Lung (tissue), 11 donors: ENCODE measurements at regions not wholly inside any gene's neighbourhood (a gene's known extent, or its start where the extent isn't known, plus 50 kb on each side); places are given as distances from the start of the nearest gene placed in this dataset.
"Not testable (repeated sequence)": the region's sequence is repeated elsewhere in the genome, so short reads cannot be mapped to it uniquely, and the experiment has no call there.

Experiments
- ATAC-seq: fragments of 200-7000 bp; cut with Tn5 transposase; one replicate; pipeline ENCODE4 v1.9.1; 2020; ENCODE audit warnings: moderate number of reproducible peaks; ENCODE audit not compliant: insufficient read depth, low FRiP score
- DNase-seq, 3 donors: peaks; one replicate each; pipeline ENCODE4 v3.0.0-alpha.2; 2013 to 2017
- H3K27ac ChIP-seq, 2 donors: one replicate each; pipeline ENCODE4 v1.5.1; 2013; ENCODE audit warnings: mild to moderate bottlenecking in 2 of 2, moderate library complexity in 2 of 2, control low read depth in 1 of 2, inconsistent platforms in 1 of 2, low read depth in 1 of 2, low read length in 1 of 2
- H3K27me3 ChIP-seq, 3 donors: one replicate each; pipeline ENCODE4 v1.5.1; 2013; ENCODE audit warnings: low read length in 2 of 3; ENCODE audit not compliant: control insufficient read depth in 3 of 3, insufficient read depth in 3 of 3
- H3K36me3 ChIP-seq, 4 donors: one replicate each; pipeline ENCODE4 v1.5.1; 2013; ENCODE audit warnings: low read length in 4 of 4, mild to moderate bottlenecking in 1 of 4, moderate library complexity in 1 of 4; ENCODE audit not compliant: control insufficient read depth in 4 of 4, insufficient read depth in 4 of 4
- H3K4me1 ChIP-seq, 5 donors: one replicate each; pipeline ENCODE4 v1.5.1; 2013; ENCODE audit warnings: low read length in 5 of 5, mild to moderate bottlenecking in 2 of 5, moderate library complexity in 1 of 5; ENCODE audit not compliant: control insufficient read depth in 5 of 5, insufficient read depth in 5 of 5
- H3K4me3 ChIP-seq: one replicate; pipeline ENCODE4 v1.5.1; 2013; ENCODE audit warnings: mild to moderate bottlenecking, control low read depth, moderate library complexity
- H3K9ac ChIP-seq, 2 donors: one replicate each; pipeline ENCODE4 v1.5.1; 2013; ENCODE audit warnings: low read length in 2 of 2, control low read depth in 1 of 2; ENCODE audit not compliant: insufficient read depth in 1 of 2
- H3K9me3 ChIP-seq, 4 donors: one replicate each; pipeline ENCODE4 v1.5.1; 2013; ENCODE audit warnings: low read length in 3 of 4, mild to moderate bottlenecking in 1 of 4, moderate library complexity in 1 of 4; ENCODE audit not compliant: control insufficient read depth in 4 of 4, insufficient read depth in 3 of 4
- WGBS, 2 donors: extraction: QIAGEN DNeasy Blood & Tissue Kit; methylation state at CpG; one replicate each; pipeline ENCODE4 v1.1.7; 2013; 5-methylcytosine and 5-hydroxymethylcytosine counted together
- TF ChIP-seq, protein P1 (sequence below): IDR thresholded peaks from 2 replicates; pipeline ENCODE4 v1.5.1; 2012; ENCODE audit warnings: mild to moderate bottlenecking; ENCODE audit errors: control extremely low read depth, extremely low read depth
- donor health status: control.
- donor health status: control.
- donor health status: Bipolar disorder and iron deficiency.
- donor health status: healthy.
- donor health status: DM: yes; HTN: yes; CAD: no.

DNA sequence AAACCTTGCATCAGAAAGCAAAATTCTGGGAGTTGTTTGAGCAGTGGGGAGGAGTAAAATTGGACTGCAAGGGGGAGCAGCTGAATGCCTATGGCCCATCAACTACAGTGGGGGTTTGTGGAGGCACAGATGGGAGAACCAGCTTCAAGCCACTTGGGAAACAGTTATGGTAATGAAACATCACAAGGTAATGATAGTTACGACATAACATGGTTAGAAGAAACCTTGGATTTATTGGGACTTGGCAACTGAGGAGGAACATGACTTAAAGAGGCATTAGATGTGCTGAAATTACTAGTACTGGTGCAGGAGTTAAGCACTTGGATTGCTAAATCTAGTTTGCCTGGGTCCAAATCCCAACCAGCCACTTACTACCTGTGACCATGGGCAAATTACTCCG lies 868.4 kb downstream of the KCNMA1 start:
- 93 to 94% methylated on average over 2 of the region's 2 CpGs for WGBS, 2 donors
- ATAC-seq (no peak), DNase-seq (no peak)
- Histone ChIP-seq H3K4me3 (no peak overlapping the region), H3K4me1 (no peaks in the 10 kb centered on the region), H3K9me3 (peaks cover 0 to 2% (median 0%) of the 10 kb centered on the region in 4 donors), H3K9ac (no peak overlapping the region), H3K27ac (no peak overlapping the region), H3K27me3 (no peaks in the 10 kb centered on the region), H3K36me3 (no peaks in the 10 kb centered on the region)
- TF ChIP-seq, protein P1, sequence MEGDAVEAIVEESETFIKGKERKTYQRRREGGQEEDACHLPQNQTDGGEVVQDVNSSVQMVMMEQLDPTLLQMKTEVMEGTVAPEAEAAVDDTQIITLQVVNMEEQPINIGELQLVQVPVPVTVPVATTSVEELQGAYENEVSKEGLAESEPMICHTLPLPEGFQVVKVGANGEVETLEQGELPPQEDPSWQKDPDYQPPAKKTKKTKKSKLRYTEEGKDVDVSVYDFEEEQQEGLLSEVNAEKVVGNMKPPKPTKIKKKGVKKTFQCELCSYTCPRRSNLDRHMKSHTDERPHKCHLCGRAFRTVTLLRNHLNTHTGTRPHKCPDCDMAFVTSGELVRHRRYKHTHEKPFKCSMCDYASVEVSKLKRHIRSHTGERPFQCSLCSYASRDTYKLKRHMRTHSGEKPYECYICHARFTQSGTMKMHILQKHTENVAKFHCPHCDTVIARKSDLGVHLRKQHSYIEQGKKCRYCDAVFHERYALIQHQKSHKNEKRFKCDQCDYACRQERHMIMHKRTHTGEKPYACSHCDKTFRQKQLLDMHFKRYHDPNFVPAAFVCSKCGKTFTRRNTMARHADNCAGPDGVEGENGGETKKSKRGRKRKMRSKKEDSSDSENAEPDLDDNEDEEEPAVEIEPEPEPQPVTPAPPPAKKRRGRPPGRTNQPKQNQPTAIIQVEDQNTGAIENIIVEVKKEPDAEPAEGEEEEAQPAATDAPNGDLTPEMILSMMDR, result no peak

DNA sequence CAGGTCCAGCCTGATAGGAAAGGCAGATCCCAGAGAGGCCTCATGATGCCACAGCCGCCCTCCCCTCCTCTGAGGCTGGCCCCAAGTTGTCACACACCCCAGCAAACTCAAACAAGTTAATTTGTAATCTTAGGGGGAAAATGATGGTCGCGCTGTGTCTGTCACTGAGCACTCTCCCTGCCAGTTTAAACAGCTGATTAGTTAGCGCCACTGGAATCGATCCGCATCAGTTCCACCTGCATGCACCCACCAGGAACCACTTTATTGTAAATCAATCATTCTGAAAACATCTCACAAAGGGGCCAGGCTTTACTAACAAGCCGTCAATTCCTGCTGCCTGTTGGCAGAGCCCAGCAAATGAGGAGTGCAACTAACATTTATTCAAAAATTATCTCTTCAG lies 870.9 kb downstream of the KCNMA1 start:
- Histone ChIP-seq H3K36me3 (no peaks in the 10 kb centered on the region), H3K4me3 (no peak overlapping the region), H3K9ac (no peak overlapping the region), H3K4me1 (peaks cover 0 to 6% (median 0%) of the 10 kb centered on the region in 5 donors), H3K27ac (no peak overlapping the region), H3K9me3 (no peaks in the 10 kb centered on the region), H3K27me3 (no peaks in the 10 kb centered on the region)
- ATAC-seq, result no peak
- 89 to 91% methylated on average over 7 of the region's 7 CpGs for WGBS, 2 donors
- DNase-seq, result no peak
- TF ChIP-seq, protein P1, result no peak

DNA sequence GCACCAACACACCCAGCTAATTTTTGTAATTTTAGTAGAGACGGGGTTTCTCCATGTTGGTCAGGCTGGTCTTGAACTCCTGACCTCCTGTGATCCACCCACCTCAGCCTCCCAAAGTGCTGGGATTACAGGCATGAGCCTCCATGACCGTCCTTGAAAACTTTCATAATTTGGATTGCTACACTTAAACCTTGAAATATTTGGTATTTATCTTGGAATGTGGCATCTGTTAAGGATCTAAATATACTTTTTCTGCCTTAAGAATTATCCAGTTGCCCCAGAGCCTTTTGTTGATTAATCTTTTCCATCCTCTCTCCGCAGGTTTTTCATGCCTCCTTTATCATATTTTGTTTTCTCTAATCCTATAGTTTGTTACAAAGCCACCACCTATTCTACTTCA lies 872.7 kb downstream of the KCNMA1 start:
- H3K27me3 ChIP-seq, ATAC-seq: not testable (repeated sequence)
- WGBS, 2 donors, result 71 to 96% methylated on average over 3 of the region's 3 CpGs

DNA sequence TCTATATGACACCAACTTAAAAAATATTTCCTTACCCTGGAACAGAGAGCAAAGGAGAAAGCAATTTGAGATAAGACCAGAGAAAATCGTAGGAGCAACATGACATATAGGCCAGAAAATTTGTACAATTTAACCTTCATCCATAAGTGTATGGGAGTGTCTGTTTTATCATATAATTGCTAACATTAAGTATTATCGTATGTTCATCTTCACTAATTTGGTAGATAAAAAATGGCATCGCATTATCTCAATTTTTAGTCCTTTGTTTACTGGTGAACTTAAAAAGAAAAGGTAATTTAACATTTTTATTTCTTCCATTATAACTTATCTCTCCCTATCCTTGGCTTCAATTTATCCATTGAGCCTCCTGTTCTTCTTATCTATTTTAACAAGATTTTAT lies 873.4 kb downstream of the KCNMA1 start:
- DNase-seq (no peak), ATAC-seq (no peak)
- Histone ChIP-seq H3K4me3 (no peak overlapping the region), H3K4me1 (peaks cover 0 to 10% (median 0%) of the 10 kb centered on the region in 5 donors), H3K9me3 (no peaks in the 10 kb centered on the region), H3K9ac (no peak overlapping the region), H3K36me3 (no peaks in the 10 kb centered on the region), H3K27ac (no peak overlapping the region), H3K27me3 (no peaks in the 10 kb centered on the region)
- TF ChIP-seq, protein P1, result no peak
- WGBS, 2 donors, result 60 to 91% methylated on average over 3 of the region's 3 CpGs

More for the DNA sequence above, 872.7 kb downstream of the KCNMA1 start:
- not testable (repeated sequence) for H3K9me3 ChIP-seq, H3K36me3 ChIP-seq, H3K4me1 ChIP-seq, DNase-seq, H3K4me3 ChIP-seq, H3K9ac ChIP-seq, H3K27ac ChIP-seq
